H54 (cell line): ENCODE measurements at regions not wholly inside any gene's neighbourhood (a gene's known extent, or its start where the extent isn't known, plus 50 kb on each side); places are given as distances from the start of the nearest gene placed in this dataset.

ENCODE experiments used
- DNase-seq: peaks from one replicate; pipeline ENCODE4 v3.0.0; 2011; ENCODE audit warnings: low spot score, mixed read lengths; ENCODE audit not compliant: insufficient read length
- FAIRE-seq: peaks from 3 replicates; lab custom pipeline; 2011; peaks lifted over from hg19 to GRCh38; lab: Jason Lieb, UNC
- POLR2A ChIP-seq: IDR thresholded peaks from 2 replicates; pipeline ENCODE4 v1.6.1; 2011; ENCODE audit warnings: low read depth, mild to moderate bottlenecking, low read length

- TF ChIP-seq POLR2A: no peak
- FAIRE-seq (no peak), DNase-seq (no peak)
Measured at GRCh38 chr2:8039732-8040131, 642.1 kb upstream of the ID2 start.

- TF ChIP-seq POLR2A: no peak
- no peak for FAIRE-seq
- DNase-seq: no peak
Measured at GRCh38 chr2:8043295-8043694, 638.6 kb upstream of the ID2 start.

- no peak for TF ChIP-seq POLR2A
- FAIRE-seq (no peak), DNase-seq (no peak)
Measured at GRCh38 chr2:8044046-8044594, 637.7 kb upstream of the ID2 start.

DNA sequence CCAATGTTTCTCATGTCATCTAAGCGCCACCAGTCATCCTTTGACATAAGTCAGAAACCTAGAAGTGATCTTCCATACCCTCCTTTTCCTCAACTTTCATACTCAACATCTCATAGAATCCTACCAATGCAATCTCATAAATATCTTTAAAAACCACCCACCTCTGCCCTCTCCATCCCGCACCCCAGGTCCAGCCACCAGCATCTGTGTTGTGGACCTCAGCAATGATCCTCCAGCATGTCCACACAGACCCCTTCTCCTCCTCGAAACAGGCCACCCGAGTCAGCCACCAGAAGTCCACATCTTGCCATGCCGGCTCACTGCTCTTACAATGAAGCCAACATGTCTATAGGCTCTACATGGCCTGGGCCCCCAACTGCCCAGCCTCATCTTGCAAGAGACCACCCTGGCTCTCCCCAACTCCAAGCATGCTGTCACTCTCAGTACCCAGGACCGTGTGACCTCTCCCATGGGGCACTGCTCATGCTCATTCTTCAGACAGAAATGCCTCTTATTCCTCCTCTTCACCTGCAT lies 636.7 kb upstream of the ID2 start:
- no peak for TF ChIP-seq POLR2A
- FAIRE-seq: no peak
- no peak for DNase-seq

GRCh38 chr2:8046849-8047248 lies 635.0 kb upstream of the ID2 start:
- FAIRE-seq (no peak), DNase-seq (no peak)
- no peak for TF ChIP-seq POLR2A

- no peak for TF ChIP-seq POLR2A
- DNase-seq (no peak), FAIRE-seq (no peak)
Measured at GRCh38 chr2:8049176-8049575, 632.7 kb upstream of the ID2 start.

- DNase-seq (no peak), FAIRE-seq (no peak)
- no peak for TF ChIP-seq POLR2A
Measured at GRCh38 chr2:8049851-8050571, 631.8 kb upstream of the ID2 start.

GRCh38 chr2:8053216-8053615 lies 628.6 kb upstream of the ID2 start:
- no peak for DNase-seq
- TF ChIP-seq POLR2A: no peak

DNA sequence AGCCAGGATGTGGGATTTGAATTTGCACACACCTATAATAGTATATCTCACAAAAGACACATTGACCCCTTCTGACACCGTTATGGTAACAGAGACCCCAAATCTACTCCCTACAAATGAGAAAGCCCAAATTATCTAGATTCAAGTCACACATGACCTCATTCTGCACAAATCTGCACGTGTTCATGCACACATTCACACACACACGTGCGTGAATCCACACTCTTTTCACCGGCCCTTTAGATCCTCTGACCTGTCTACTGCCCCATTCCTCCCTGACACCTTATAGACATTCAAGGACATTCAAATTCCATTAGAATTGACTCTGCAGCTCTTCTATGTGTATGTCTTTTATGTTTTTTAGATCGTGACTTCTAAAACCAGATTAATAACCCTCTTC lies 627.8 kb upstream of the ID2 start:
- TF ChIP-seq POLR2A: no peak
- no peak for DNase-seq
- FAIRE-seq: no peak

More at GRCh38 chr2:8053216-8053615, 628.6 kb upstream of the ID2 start:
- FAIRE-seq: no peak

GRCh38 chr2:8058652-8059051 lies 623.2 kb upstream of the ID2 start:
- no peak for FAIRE-seq

GRCh38 chr2:8059255-8059654 lies 622.6 kb upstream of the ID2 start:
- DNase-seq: no peak
- no peak for TF ChIP-seq POLR2A
- no peak for FAIRE-seq

More at GRCh38 chr2:8058652-8059051, 623.2 kb upstream of the ID2 start:
- no peak for DNase-seq
- no peak for TF ChIP-seq POLR2A

DNA sequence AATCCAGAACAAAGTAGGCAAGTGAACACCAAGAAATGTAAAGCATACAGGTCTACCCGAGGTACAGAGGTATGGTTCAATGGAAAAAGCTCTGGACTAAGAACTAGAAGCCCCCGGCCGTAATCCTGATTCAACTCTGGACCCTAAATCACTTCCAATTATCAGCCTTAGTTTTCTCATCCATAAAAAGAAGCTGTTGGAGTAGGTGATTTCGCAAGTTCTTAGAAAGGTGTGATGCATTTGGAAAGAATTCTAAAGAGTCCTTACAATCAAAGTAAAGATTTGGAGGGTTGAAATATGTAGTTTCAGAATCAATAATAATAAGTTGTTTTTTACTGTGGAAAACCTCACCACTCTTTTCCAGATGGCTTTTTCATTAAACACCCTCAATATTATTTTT lies 622.1 kb upstream of the ID2 start:
- no peak for DNase-seq
- no peak for TF ChIP-seq POLR2A
- FAIRE-seq: no peak

DNA sequence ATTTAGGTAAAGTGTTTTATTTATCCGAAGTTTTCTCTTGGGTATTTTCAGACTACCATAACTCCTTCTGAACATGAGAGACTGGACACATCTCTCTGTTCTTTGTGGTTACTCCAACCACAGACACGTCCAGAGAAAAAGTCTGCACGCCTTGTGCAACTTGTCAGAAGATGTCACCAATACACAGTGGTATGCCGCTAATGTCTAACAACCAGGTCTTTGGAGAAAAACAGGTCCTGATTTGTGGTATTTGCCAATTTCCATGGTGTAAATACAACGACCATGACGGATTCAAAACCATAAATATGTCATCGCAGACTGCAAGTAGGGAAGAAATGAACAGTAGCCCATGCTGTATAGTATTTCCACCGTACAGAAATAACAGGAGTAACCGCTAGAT lies 620.6 kb upstream of the ID2 start:
- DNase-seq (no peak), FAIRE-seq (no peak)
- no peak for TF ChIP-seq POLR2A

GRCh38 chr2:8064603-8065002 lies 617.3 kb upstream of the ID2 start:
- DNase-seq (no peak), FAIRE-seq (no peak)
- no peak for TF ChIP-seq POLR2A

DNA sequence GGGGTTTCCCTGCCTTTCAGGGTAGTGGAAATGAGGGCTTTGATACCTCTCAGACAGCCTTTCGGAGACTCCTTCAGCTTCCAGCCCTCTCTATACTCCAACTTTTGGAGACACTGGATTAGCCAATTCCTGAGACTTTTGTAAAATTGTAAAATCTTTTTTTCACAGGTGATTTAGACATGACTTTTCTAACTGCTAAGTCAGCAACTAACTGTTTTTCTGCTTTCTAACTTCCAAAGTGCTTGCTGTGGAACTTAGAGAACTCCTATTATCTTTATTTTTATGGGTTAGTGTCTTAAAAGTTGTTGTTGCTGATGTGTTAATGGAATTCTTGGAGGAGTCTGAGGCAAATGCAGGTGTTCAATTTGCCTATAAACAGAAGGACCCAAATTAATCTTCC lies 616.7 kb upstream of the ID2 start:
- TF ChIP-seq POLR2A: no peak
- FAIRE-seq (no peak), DNase-seq (no peak)

DNA sequence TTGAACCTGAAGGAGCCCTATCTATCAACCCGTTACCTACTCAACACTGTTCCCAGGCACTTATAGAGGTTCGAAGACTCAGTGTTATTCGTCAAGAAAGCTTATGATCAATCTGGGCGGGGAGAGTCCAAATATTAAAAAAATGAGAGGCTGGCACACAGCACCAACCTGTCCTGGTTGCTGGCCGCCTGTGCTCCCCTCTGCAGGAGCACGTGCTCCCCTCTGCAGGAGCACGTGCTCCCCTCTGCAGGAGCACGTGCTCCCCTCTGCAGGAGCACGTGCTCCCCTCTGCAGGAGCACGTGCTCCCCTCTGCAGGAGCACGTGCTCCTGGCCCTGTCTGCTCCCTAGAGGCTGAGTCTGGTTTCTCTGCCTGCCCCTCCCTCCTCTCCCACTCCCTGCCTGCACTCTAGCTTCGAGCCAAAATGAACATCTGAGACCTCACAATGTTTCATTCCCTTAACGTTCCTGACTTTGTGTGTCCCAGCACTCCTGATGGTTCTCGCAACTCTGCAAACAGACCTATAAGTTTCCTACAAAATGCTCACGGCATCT lies 614.0 kb upstream of the ID2 start:
- TF ChIP-seq POLR2A: no peak
- DNase-seq (no peak), FAIRE-seq (no peak)
